ENCODE measurements at regions not wholly inside any gene's neighbourhood (a gene's known extent, or its start where the extent isn't known, plus 50 kb on each side); places are given as distances from the start of the nearest gene placed in this dataset.

- TF ChIP-seq CTCF (IDR thresholded peaks at IDR 0.05; ENCODE audit: low read depth, low read length, poor library complexity, severe bottlenecking) = no peak
- TF ChIP-seq EZH2phosphoT487 (IDR thresholded peaks at IDR 0.05; ENCODE audit: borderline replicate concordance, low read length) = no peak
These were observed 698.1 kb downstream of the DTWD2 start for GRCh38 chr5:118290204-118290603.
